Ectodermal cell (in vitro differentiated cells): ENCODE measurements at regions not wholly inside any gene's neighbourhood (a gene's known extent, or its start where the extent isn't known, plus 50 kb on each side); places are given as distances from the start of the nearest gene placed in this dataset.
A peak's percentile ranks its signal among the peaks of the same experiment; 100 is the strongest.
"Not testable (repeated sequence)": the region's sequence is repeated elsewhere in the genome, so short reads cannot be mapped to it uniquely, and the experiment has no call there.

Experiments used
- H3K27ac ChIP-seq: 2 replicates; pipeline ENCODE4 v1.7.0; 2013; ENCODE audit warnings: mild to moderate bottlenecking, low read depth, low read length; ENCODE audit not compliant: insufficient read depth, poor library complexity, severe bottlenecking
- H3K27me3 ChIP-seq: 2 replicates; pipeline ENCODE4 v1.7.0; 2013; ENCODE audit warnings: mild to moderate bottlenecking, low read length; ENCODE audit not compliant: insufficient read depth, control insufficient read depth, poor library complexity, severe bottlenecking
- H3K36me3 ChIP-seq: one replicate; pipeline ENCODE4 v1.7.0; 2013; ENCODE audit warnings: low read length; ENCODE audit not compliant: control insufficient read depth, insufficient read depth
- H3K4me1 ChIP-seq: one replicate; pipeline ENCODE4 v1.7.0; 2013; ENCODE audit warnings: low read length; ENCODE audit not compliant: control insufficient read depth, insufficient read depth
- H3K4me3 ChIP-seq: 2 replicates; pipeline ENCODE4 v1.7.0; 2013; ENCODE audit warnings: low read depth, low read length, control low read depth; ENCODE audit not compliant: insufficient read depth
- H3K9me3 ChIP-seq: 2 replicates; pipeline ENCODE4 v1.7.0; 2013; ENCODE audit warnings: mild to moderate bottlenecking, low read length, moderate library complexity; ENCODE audit not compliant: control insufficient read depth
- WGBS, 2 experiments: methylation state at CpG; one replicate each; pipeline ENCODE4 v1.1.7; 2013; ENCODE audit warnings: missing lambda C conversion rate in 2 of 2; 5-methylcytosine and 5-hydroxymethylcytosine counted together

GRCh38 chr16:29113446-29113845 lies 128.6 kb downstream of the LAT start:
- H3K4me1 ChIP-seq, H3K36me3 ChIP-seq, H3K4me3 ChIP-seq, H3K9me3 ChIP-seq, H3K27ac ChIP-seq, H3K27me3 ChIP-seq: not testable (repeated sequence)
- WGBS, 2 experiments = 83 to 88% methylated on average over 1 of the region's 1 CpG

DNA sequence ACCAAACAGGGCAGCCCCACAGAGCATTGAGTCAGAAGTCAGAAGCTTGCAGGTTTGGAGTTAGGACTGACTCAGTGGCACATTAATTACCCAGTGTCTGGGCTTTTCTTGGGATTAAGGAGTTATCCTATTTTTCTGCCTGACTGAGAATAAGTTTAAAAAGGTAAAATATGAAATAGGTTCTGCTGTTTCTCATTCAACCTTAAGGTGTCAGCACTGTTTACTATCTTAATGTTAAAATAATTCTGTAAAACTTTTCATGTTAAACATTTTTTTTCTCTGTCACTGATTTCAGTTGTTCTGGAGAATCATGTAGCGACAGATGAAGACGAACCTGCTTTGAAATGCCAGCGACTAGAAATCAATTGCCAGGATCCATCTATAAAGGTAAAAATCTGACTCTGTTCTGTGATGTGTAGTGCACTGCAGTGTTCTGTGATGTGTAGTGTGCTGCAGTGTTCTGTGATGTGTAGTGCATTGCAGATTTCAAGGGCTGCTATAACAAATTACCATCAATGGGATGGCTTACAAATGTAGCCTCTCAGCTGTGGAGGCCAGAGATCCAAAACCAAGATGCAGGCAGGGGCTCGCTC lies 128.0 kb downstream of the LAT start:
- Histone ChIP-seq H3K36me3 (no peaks in the 10 kb centered on the region), H3K27ac (no peak overlapping the region), H3K27me3 (peaks cover under 1% of the 10 kb centered on the region), H3K9me3 (no peaks in the 10 kb centered on the region), H3K4me1 (no peaks in the 10 kb centered on the region), H3K4me3 (no peak overlapping the region)
- 96 to 99% methylated on average over 2 to 4 of the region's 4 CpGs for WGBS, 2 experiments

- H3K27ac ChIP-seq, H3K36me3 ChIP-seq, H3K27me3 ChIP-seq, H3K4me3 ChIP-seq, H3K4me1 ChIP-seq, H3K9me3 ChIP-seq: not testable (repeated sequence)
- 76 to 83% methylated on average over 8 of the region's 8 CpGs for WGBS, 2 experiments
These were observed 127.2 kb downstream of the LAT start for GRCh38 chr16:29111901-29112680.

- no peak overlapping the region for H3K4me3 ChIP-seq
- WGBS, 2 experiments = 98 to 99% methylated on average over 3 to 5 of the region's 5 CpGs
- H3K9me3 ChIP-seq = no peaks in the 10 kb centered on the region
- H3K27ac ChIP-seq = no peak overlapping the region
- H3K36me3 ChIP-seq = no peaks in the 10 kb centered on the region
- no peaks in the 10 kb centered on the region for H3K4me1 ChIP-seq
- H3K27me3 ChIP-seq = peaks cover 15% of the 10 kb centered on the region
These were observed 126.6 kb downstream of the LAT start for GRCh38 chr16:29111421-29111820.

- 96 to 100% methylated on average over 3 to 4 of the region's 6 CpGs for WGBS, 2 experiments
These were observed 123.8 kb downstream of the LAT start for GRCh38 chr16:29108625-29109169.

GRCh38 chr16:29107299-29107698 lies 122.4 kb downstream of the LAT start:
- 6 to 7% methylated on average over 21 of the region's 21 CpGs for WGBS, 2 experiments
- Histone ChIP-seq H3K36me3 (no peaks in the 10 kb centered on the region), H3K9me3 (no peaks in the 10 kb centered on the region), H3K27ac (no peak overlapping the region), H3K27me3 (peaks cover 16% of the 10 kb centered on the region), H3K4me1 (no peaks in the 10 kb centered on the region), H3K4me3 (peak overlapping the region; percentile 10)

More at GRCh38 chr16:29108625-29109169, 123.8 kb downstream of the LAT start:
- not testable (repeated sequence) for H3K27ac ChIP-seq, H3K9me3 ChIP-seq, H3K36me3 ChIP-seq, H3K4me3 ChIP-seq, H3K4me1 ChIP-seq
- peaks cover 16% of the 10 kb centered on the region for H3K27me3 ChIP-seq

DNA sequence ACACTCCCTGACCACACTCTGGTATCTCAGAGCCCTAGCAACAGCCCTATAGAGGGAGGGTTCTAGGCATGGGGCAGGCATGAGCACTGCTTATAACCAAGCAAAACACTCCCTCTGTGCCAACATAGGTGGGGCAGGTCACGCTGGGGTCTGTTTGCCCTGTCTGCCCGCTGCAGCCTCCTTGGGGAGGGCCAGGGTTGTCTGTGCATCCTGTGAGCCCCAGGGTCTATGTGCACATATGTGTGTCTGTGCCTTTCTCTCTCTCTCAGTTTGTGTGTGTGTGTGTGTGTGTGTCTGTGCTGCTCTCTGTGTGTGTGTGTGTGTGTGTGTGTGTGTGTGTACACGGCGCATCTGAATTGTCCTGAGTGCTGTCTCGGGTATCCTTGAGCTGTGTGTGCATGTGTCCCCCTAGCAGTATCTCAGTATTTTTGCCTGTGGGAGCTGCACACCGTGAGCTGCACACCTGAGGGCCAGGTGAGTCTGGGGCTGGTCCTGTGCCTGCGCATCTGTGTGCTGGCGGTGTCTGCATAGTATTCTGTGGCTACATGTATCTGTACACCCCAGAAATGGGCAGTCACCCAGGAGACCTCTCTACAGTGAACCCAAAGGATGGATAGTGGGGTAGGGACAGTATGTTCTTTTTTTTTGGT lies 121.5 kb downstream of the LAT start:
- not testable (repeated sequence) for H3K36me3 ChIP-seq, H3K4me1 ChIP-seq, H3K27ac ChIP-seq, H3K4me3 ChIP-seq, H3K9me3 ChIP-seq
- H3K27me3 ChIP-seq = peaks cover 16% of the 10 kb centered on the region
- 85 to 90% methylated on average over 6 to 8 of the region's 8 CpGs for WGBS, 2 experiments

DNA sequence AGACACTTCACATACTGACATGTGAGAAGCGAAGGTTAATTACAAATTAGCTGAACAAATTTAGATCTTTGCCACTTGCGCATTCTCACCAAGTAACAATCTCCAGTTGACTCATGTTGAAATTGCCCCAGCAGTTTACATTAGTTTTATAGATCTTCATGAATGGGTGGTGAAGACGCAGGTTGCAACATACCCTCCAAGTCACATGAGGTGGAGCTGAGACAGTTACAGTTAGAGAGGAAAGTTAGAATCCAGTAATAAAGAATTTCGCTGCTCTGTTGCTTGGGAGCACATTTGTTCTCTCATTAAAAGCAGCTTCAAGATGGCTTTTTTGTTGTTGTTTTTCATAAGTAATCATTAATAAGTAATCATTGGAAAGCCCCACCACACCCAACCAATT lies 119.7 kb downstream of the LAT start:
- not testable (repeated sequence) for H3K27ac ChIP-seq, H3K4me1 ChIP-seq, H3K36me3 ChIP-seq, H3K4me3 ChIP-seq, H3K9me3 ChIP-seq
- H3K27me3 ChIP-seq = peaks cover 16% of the 10 kb centered on the region
- WGBS, 2 experiments = 96 to 100% methylated on average over 1 to 2 of the region's 4 CpGs

DNA sequence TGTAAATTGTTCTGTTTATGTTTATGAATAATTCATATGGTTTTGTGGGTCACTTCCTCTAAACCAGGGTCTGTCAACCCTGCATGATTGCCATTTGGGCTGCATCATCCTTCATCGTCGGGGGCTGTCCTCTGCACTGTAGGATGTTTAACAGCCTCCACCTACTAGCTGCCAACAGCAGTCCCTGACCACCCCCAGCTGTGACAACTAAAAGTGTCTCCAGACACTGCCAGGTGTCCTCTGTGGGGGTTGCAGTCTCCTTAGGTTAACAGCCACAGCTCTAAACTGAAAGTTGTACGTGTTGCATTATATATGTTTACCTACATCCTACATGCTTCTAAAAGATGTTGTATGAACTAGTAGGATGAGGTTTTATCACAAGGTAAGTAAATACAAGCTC lies 113.1 kb downstream of the LAT start:
- no CpG with 5 or more reads among the region's 3 CpGs for WGBS, 2 experiments
- H3K27ac ChIP-seq, H3K4me1 ChIP-seq, H3K36me3 ChIP-seq, H3K4me3 ChIP-seq, H3K27me3 ChIP-seq, H3K9me3 ChIP-seq: not testable (repeated sequence)
